GM19397 (cell line): ENCODE measurements at regions not wholly inside any gene's neighbourhood (a gene's known extent, or its start where the extent isn't known, plus 50 kb on each side); places are given as distances from the start of the nearest gene placed in this dataset.
"Not testable (repeated sequence)": the region's sequence is repeated elsewhere in the genome, so short reads cannot be mapped to it uniquely, and the experiment has no call there.

ENCODE experiments used
- ATAC-seq: cut with Tn5 transposase; IDR thresholded peaks from one replicate; pipeline ENCODE4 v1.9.1; 2021; ENCODE audit warnings: mild to moderate bottlenecking, moderate library complexity; ENCODE audit not compliant: unreplicated experiment

DNA sequence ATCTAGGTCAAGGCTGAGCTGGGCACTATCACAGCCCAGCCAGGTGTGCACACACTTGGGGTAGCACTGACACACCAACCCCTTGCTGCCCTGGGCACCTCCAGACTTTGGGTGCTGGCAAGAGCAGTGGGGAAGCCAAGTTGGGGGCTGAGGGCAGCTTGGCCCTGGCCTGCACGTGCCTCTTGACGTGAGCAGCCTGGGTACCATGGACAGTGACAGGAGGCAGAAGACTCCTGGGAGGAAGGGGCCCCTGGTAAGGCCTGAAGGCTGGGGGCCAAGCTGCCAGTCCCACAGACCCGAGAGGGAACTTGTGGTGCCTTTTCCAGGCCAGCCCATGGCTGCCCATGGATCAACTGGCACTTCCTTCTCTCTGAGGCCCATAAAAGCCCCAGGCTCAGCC, 124.1 kb upstream of the SFSWAP start:
- ATAC-seq, result no peak

DNA sequence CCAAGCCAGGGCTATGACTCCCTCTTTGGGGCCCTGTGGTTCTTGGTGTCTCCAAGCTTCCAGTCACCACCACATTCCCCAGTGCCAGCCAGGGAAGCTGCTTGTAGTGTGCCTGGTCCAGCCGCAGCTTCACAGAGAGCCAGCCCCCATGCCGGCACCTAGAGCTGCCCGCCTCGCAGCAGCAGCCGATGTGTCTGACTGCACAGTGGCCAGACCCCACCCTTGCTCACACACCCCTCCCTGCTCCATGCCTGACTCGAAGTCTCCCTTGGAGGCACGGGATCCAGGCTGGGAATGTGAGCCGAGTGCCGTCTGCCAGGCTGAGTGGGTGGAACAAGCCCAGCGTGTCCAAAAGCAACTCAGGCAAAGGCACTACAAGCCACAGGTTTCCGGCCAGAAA, 123.3 kb upstream of the SFSWAP start:
- ATAC-seq, result no peak

DNA sequence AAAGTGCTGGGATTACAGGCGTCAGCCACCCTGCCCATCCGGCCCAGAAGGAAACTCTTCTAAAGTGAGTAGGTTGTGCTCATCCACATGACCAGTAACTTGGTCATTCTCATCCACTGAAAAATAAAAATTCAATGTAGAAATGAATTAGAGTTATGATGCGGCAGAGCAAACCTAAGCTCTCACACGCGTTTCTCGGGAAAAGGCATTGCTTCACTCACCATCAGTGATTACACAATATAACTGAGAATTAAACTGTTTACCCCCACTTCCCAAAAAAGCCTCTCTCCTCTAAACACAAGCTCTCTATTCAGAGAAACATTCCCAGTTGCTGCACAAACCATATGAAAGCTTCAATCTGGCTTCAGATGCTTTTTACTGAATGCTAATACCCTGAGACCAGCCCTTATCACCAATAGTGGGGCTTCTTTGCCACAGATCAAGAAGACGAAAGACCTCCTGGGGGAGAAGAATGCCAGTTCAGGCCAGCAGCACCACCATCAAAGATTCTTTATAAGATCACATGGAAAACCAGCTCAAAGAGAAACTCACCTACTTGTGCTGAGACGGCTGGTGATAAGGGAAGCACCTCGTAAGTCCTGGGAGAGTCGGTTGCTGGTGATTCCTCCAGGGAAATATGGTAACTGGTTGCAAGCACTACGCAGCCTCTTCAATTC, 121.5 kb upstream of the SFSWAP start:
- no peak for ATAC-seq

DNA sequence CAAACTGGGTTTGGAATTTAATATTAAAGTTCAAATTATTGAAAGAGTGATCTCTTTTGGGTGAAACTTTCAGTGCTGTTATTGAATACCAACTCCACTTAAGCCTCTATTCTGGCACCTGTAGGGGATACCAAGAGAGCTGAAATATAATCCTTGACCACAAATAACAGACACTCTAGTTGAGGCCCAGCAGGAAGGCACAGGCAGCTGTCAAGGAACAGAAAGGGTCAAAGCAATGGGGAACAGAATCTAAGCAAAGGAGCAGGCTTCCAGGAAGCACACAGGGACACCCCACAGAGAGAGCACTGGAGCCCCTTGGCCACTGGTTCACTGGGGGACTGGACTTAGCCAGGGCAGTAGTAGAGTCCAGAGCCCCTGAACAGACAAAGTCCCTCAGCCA, 120.9 kb upstream of the SFSWAP start:
- ATAC-seq, result no peak

DNA sequence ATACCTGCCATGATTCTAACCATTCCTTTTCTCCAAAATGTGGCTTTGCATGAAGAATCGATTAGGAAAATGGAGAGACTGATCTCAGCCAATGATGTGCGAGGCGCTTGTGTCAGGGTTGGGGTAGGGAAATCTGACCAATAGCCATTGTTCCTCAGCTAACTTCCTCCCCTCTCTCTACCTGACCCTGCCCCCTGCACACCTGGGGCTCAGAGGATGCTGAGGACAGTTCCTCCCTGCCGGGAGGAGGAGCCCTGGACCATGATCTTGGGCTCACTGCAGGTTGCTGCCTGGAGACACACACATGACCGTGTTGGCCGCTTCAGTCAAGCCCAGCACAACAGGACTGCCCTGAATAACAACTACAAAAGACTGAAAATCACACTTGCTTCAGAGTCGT, 119.8 kb upstream of the SFSWAP start:
- ATAC-seq, result no peak

DNA sequence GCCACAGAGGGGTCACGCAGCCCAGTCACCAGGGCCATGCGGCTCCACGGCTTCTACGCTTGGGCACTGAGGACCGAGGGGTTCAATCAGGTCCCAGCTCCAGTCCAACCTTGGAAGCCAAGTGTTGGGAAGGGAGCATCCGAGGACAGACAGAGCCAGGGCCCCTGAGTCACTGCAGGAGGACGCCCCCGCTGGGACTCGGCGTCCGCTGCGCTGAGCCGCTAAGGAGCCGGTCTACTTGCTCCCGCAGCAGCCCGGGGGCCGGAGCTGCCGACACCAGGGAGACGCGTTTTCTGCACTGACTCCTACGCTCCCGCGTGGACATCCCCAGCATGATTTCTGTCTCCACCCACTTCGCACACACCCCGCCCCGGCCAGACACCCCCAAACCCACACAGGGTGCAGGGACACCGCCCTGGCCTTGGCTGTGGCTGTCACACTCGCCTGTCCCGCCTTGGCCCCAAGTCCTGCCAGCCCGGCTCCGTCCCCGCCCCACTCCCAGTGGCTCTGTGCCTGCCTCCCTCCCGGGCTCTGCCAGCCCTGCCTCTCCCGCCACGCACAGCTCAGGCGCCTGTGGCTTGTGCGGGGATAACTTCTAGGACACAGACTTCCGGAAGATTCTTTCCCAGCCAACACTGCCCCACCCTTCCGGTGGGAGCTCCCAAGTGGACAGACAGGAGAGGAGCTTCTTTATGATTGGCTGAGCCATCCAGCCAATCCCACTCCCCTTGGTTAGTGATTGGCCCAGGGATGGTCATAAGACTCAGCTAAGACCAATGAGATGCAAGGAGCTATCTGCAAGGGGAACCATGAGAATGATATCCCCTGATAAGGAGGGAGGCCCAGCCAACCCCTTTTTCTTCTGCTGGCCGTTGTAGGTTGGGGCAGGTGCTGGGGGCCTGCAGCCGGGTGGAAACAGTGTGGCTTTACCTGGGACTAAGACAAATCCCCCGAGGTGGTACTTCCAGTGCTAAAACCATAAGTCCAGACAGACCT, 118.9 kb upstream of the SFSWAP start:
- ATAC-seq, result no peak

DNA sequence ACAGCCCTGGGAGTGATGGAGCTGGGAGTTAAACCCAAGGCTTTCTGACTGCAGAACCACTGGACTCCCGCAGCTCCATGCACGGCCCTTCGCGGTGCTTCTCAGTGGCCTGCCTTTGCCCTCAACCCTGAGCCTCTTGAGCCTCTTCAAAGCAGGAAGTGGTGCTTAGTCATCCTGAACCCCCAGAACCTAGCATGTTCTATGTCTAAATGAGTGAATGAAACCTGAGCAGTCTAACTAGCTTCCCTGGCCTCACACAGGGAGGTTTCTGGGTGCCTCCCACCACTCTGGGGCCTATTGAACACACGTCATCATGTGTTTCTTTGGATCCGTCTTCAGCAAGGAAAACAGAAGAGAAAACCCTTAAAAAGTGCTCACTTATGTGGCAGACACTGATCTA, 117.9 kb upstream of the SFSWAP start:
- peak; percentile 79 for ATAC-seq

DNA sequence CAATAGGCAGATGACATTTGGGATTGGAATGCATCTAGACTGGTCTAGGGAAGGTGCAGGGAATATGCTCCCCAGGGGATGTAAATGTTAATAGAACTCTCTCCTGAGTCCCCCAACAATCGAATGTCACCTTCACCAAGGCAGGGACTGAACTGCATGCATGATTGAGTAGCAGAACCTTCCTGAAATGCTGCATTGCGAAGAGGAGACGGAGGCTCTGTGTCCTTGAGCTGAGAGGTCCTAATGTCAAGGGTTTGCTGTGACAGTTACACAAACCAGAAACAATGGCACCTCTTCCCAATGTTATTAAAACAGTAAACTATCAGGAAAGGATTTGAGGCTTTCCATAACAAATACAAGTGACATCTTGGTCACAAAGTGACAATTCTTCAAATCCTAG, 117.5 kb upstream of the SFSWAP start:
- ATAC-seq, result no peak

DNA sequence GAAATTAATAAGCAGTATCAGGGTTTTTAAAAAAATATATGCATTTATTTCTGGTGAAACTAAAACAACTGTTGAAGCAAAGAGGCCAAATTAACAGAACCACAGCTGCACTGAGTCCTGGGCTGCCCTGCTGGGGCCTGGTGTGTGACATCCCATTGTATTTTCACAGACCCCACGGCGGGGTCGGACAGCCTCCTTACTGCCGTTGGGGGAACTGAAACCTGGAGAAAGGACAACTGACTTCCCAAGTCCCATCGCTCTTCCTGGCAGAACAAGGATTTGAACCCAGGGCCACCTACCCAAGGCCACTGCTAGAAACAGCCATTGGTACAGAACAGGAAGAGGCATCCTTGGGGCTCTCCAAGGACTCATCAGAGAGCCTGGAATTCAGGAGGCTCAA, 114.8 kb upstream of the SFSWAP start:
- ATAC-seq, result no peak

DNA sequence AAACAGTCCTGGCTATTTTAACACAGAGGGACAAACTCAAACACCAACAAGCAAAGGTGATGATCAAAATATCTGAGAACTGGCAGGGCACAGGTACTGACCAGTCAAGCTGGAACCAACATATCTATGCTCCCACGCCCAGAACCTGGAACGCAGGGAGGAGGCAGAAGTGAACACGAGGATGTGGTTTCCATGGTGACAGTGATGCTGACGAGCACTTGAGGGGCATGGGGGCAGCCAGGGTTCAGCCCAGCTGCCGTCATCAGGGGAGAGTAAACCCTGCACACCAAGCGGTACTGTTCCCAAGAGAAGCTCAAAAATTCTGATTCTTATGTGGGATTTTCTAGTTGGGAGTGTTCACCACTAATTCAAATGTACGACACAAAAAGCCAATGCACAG, 113.6 kb upstream of the SFSWAP start:
- no peak for ATAC-seq

DNA sequence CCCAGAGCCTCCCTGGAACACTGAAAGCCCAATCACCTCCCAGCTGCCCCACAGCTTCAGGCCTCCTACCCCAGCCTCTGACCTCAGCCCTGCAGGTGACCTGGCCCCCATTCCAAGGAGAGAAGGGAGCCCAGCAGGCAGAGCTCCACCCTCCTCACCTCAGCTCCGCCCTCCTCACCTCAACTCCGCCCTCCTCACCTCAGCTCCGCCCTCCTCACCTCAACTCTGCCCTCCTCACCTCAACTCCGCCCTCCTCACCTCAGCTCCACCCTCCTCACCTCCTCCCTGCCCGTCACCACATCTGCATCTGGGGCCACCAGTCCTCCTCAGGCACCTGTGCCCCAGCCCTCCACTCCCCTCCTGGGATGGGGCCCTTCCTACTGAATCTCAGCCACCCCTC, 112.2 kb upstream of the SFSWAP start:
- ATAC-seq, result no peak

DNA sequence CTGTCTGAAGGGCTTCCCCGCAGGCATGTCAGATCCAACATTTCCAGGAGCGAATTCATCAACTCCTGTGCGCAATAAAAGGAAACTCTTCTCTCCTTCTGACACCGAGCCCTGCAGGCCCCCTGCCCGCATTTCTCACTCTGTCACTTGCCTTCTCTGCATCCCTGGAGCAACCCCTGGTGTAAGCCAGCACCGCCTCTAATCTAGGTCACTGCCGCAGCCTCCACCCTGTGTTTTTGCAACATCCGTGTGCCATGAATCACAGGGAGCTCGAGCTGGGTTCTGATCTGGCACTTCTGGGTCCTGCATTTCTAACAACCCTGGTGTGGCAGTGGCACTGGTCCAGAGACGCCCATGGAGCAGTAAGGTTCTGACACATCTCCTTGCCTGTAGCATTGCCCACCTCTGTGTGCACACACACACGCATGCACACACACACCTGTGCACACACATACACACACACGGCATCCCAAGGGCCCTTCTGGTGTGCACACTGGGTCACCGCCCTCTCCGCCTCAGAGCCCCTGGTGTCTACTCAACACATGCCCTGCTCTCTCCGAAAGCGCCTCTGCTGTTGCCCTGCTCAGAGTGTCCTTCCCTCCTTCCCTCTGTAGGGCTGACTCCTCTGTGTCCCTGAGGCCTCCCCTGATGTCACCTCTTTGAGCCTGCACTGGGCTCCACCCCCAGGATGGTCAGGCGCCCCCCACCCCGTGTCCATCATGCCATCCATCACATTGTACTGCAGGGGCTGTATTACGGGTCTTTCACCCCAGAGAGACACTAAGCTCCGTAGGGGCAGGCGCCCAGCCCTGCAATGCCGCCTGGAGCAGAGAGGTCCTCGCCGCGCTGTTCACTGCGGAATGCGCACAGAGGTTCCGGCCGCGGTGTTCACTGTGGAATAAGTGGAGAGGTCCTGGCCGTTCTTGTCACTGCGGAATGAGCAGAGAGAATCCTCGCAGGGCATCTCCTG, 111.4 kb upstream of the SFSWAP start:
- ATAC-seq, result no peak

DNA sequence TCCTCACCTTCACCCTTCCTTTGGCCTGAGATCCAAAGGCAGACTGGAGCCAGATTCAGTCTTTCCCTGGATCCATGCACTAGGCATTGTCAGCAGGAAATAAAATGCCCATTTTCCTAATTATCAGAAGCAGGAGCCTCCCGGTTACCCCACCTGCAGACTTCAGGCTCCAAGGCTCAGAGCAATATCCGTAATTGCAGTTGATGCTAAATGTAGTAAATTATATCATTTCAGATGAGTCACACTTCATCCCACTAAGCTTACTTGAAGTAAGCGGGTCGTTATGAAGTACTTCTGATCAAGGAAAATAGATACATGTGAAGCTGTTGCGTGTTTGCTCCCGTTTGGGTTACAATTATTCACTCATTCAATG, 110.7 kb upstream of the SFSWAP start:
- no peak for ATAC-seq

DNA sequence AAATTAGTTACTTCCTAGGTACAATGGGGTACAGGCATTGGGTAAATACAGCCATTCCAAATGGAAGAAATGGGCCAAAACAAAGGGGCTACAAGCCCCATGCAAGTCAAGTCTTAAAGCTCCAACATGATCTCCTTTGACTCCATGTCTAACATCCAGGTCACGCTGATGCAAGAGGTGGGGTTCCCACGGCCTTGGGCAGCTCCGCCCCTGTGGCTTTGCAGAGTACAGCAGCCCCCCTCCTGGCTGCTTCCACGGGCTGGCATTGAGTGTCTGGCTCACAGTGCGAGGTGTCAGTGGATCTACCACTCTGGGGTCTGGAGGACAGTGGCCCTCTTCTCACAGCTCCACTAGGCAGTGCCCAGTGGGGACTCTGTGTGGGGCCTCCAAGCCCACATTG, 109.4 kb upstream of the SFSWAP start:
- ATAC-seq, result not testable (repeated sequence)

DNA sequence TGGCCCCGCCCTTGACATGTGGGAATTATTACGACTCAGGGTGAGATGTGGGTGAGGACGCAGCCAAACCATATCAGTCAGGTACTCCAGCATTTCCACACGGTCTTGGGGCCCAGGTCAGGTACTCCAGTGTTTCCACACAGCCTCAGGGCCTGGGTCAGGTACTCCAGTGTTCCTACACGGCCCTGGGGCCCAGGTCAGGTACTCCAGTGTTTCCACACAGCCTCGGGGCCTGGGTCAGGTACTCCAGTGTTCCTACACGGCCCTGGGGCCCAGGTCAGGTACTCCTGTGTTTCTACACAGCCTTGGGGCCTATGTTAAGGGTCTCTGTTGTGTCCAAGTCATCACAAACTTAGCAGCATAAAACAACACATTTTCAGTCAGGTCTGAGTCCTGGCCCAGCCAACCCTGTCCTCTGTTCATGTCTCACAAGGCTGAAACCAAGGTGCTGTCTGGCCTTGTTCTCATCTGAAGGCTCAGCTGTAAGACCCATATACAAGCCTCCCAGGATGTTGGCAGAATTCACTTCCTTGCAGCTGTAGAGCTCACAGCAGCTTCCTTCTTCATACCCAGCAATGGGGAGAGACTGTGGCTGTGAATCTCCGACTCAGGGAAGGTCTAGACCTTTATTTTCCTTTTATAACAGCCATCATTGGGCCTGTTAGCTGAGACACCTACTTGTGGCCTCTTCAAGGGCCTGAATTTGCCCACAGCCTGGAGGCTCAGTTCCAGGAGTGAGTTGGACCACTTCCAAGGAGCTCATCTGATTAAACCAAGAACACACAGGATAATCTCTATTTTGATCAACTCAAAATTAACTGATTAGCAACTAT, 107.6 kb upstream of the SFSWAP start:
- no peak for ATAC-seq

DNA sequence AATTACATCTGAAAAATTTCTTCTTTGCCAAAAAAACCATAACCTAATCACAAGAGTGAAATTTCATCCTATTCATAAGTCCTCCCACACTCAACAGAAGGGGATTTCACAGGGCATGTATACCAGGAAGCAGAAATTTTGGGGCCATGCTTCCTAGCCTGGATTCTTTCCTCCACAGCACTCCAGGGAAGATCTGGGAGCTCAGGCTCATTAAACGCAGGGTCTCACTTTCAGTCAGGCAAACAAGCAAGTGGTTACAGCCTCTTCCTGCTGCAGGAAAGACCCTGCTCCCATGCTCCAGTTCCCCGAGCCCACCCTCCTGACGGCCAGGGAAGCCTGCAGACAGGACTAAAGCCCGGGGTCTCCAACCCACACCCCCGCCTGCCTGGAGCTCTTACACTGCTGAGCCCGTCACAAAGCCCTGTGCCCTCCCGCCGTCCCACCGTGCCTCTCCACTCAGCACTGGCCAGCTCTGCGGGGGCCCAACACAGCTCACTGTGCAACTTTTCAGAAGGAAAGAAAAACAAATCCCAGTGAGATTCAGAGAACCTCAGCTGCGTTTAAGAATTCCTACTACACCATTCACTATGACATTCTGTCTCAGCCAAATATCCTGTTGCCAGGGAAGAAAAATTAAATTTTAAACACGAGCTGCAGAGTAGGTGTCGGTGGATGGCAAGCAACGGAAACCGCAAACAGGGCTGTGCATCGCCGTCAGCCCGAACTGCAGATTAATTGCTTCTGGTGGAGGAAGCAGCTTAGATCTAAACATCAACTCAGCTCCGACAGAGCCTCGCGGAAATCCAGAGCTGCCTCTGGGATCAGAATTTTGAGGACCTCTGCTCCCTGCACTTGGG, 106.7 kb upstream of the SFSWAP start:
- peak; percentile 36 for ATAC-seq

DNA sequence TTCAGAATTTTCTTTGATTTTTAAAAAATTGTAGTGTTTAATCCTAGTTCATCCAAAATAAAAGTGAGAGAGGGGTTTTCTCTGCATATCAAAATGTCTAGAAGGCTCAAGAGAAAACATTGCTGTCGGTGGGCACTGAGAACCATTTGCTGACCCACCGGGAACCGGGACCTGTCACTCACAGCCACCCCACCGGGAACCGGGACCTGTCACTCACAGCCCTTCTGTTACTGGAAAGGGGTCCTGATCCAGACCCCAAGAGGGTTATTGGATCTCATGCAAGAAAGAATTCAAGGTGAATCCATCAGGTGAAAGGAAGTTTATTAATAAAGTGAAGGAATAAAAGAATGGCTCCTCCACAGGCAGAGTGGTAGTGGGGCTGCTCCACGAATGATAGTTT, 106.0 kb upstream of the SFSWAP start:
- no peak for ATAC-seq

DNA sequence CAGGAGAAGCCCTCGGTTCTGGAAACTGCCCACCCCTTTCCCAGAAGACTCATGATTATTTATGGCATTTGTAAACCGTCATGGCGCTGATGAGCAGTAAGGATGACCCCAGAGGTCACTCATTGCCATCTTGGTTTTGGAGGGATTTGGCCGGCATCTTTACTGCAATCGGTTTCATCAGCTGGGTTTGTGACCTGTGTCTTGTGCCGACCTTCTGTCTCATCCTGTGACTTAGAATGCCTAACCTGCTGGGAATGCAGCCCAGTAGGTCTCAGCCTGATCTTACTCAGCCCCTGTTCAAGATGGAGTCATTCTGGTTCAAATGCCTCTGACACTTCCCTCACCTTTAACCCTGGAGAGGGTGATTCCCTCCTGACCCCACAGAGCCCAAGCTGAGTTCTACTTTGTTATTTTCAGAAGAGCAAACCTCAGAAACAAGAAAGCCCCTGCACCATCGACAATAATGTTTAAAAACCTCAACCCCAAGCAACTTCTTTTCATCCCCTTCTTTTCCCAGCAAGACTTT, 105.5 kb upstream of the SFSWAP start:
- ATAC-seq, result no peak
